Breast epithelium (tissue), 4 donors: ENCODE measurements at regions not wholly inside any gene's neighbourhood (a gene's known extent, or its start where the extent isn't known, plus 50 kb on each side); places are given as distances from the start of the nearest gene placed in this dataset.

Experiments
- DNase-seq, 2 donors: peaks; one replicate each; pipeline ENCODE4 v3.0.0-alpha.2; 2019; ENCODE audit warnings: low spot score in 2 of 2
- H3K27ac ChIP-seq, 2 donors: fragments of 200-600 bp; sonication (generic) in 1 of 2; one replicate each; pipeline ENCODE4 v1.5.1; 2016 to 2019; ENCODE audit warnings: mild to moderate bottlenecking in 1 of 2
- H3K27me3 ChIP-seq, 2 donors: fragments of 200-600 bp; sonication (generic) in 1 of 2; one replicate each; pipeline versions ENCODE4 v1.5.1 to v1.6.0; 2017 to 2019; ENCODE audit warnings: control low read depth in 1 of 2, mild to moderate bottlenecking in 1 of 2
- H3K36me3 ChIP-seq: fragments of 200-600 bp; one replicate; pipeline ENCODE4 v1.5.1; 2019
- H3K4me1 ChIP-seq, 2 donors: fragments of 200-600 bp; sonication (generic); one replicate each; pipeline ENCODE4 v1.5.1; 2016 to 2019; ENCODE audit warnings: control low read depth in 1 of 2
- H3K4me3 ChIP-seq, 3 donors: fragments of 200-600 bp; sonication (generic); 1 replicate in 2 of 3; 2 replicates in 1 of 3; pipeline ENCODE4 v1.5.1; 2016 to 2019; ENCODE audit warnings: mild to moderate bottlenecking in 3 of 3, moderate library complexity in 2 of 3
- H3K9me3 ChIP-seq, 2 donors: fragments of 200-600 bp; sonication (generic) in 1 of 2; one replicate each; pipeline ENCODE4 v1.5.1; 2016 to 2019; ENCODE audit warnings: control low read depth in 1 of 2
- CTCF ChIP-seq, 3 donors: fragments of 450-650 bp; IDR thresholded peaks; one replicate each; pipeline ENCODE4 v1.5.1; 2016 to 2017; ENCODE audit warnings: antibody characterized with exemption in 3 of 3, mild to moderate bottlenecking in 3 of 3, moderate library complexity in 3 of 3
- POLR2A ChIP-seq: fragments of 450-650 bp; IDR thresholded peaks from one replicate; pipeline ENCODE4 v1.6.1; 2016; ENCODE audit warnings: antibody characterized with exemption, mild to moderate bottlenecking, moderate library complexity
- POLR2AphosphoS5 ChIP-seq, 3 donors: sonication (generic); formaldehyde crosslinking; IDR thresholded peaks; one replicate each; pipeline ENCODE4 v1.6.1; 2017; ENCODE audit warnings: antibody characterized with exemption in 3 of 3
- intact Hi-C: fragments of 100-400 bp; cut with DNase I; formaldehyde crosslinking; loops from one replicate; pipeline ENCODE4 v1.15.1; 2023; ENCODE audit warnings: low total_unique reads

- intact Hi-C loops: no loop called here
- no peaks in the 10 kb centered on the region for H3K4me1 ChIP-seq
Measured at GRCh38 chr12:77591959-77592743, 238.5 kb upstream of the NAV3 start.

GRCh38 chr12:77590306-77590705 is 240.4 kb upstream of the NAV3 start:
- DNase-seq: no peak
- H3K27me3 ChIP-seq: no peaks in the 10 kb centered on the region
- TF ChIP-seq POLR2A (no peak), CTCF (IDR thresholded peaks at IDR 0.05) (no peak), POLR2AphosphoS5 (IDR thresholded peaks at IDR 0.05) (no peak)
- no peaks in the 10 kb centered on the region for H3K36me3 ChIP-seq
- H3K4me1 ChIP-seq: no peaks in the 10 kb centered on the region
- H3K4me3 ChIP-seq: no peak overlapping the region
- intact Hi-C loops: no loop called here
- no peaks in the 10 kb centered on the region for H3K9me3 ChIP-seq
- no peak overlapping the region for H3K27ac ChIP-seq

More at GRCh38 chr12:77591959-77592743, 238.5 kb upstream of the NAV3 start:
- DNase-seq: no peak
- H3K36me3 ChIP-seq: no peaks in the 10 kb centered on the region
- H3K4me3 ChIP-seq: no peak overlapping the region
- H3K9me3 ChIP-seq: no peaks in the 10 kb centered on the region
- no peak overlapping the region for H3K27ac ChIP-seq
- TF ChIP-seq POLR2A: no peak
- TF ChIP-seq POLR2AphosphoS5 (IDR thresholded peaks at IDR 0.05): no peak
- no peak for TF ChIP-seq CTCF (IDR thresholded peaks at IDR 0.05)
- no peaks in the 10 kb centered on the region for H3K27me3 ChIP-seq

GRCh38 chr12:77584860-77585259 is 245.8 kb upstream of the NAV3 start:
- no peak for DNase-seq
- no peaks in the 10 kb centered on the region for H3K9me3 ChIP-seq
- no peaks in the 10 kb centered on the region for H3K27me3 ChIP-seq
- no peaks in the 10 kb centered on the region for H3K36me3 ChIP-seq
- no peak overlapping the region for H3K27ac ChIP-seq
- no peaks in the 10 kb centered on the region for H3K4me1 ChIP-seq
- H3K4me3 ChIP-seq: no peak overlapping the region
- intact Hi-C loops: no loop called here
- no peak for TF ChIP-seq POLR2AphosphoS5 (IDR thresholded peaks at IDR 0.05)
- no peak for TF ChIP-seq POLR2A
- TF ChIP-seq CTCF (IDR thresholded peaks at IDR 0.05): no peak

- TF ChIP-seq POLR2A: no peak
- no peak for TF ChIP-seq POLR2AphosphoS5 (IDR thresholded peaks at IDR 0.05)
- TF ChIP-seq CTCF (IDR thresholded peaks at IDR 0.05): no peak
- H3K9me3 ChIP-seq: no peaks in the 10 kb centered on the region
- no peaks in the 10 kb centered on the region for H3K36me3 ChIP-seq
- intact Hi-C loops: no loop called here
- H3K4me3 ChIP-seq: no peak overlapping the region
- peaks cover 0 to 2% of the 10 kb centered on the region in 2 donors for H3K4me1 ChIP-seq
- DNase-seq: no peak
- no peaks in the 10 kb centered on the region for H3K27me3 ChIP-seq
- H3K27ac ChIP-seq: no peak overlapping the region
Measured at GRCh38 chr12:77578466-77579220, 252.1 kb upstream of the NAV3 start.

- Histone ChIP-seq H3K4me3 (no peak overlapping the region), H3K36me3 (no peaks in the 10 kb centered on the region), H3K27ac (no peak overlapping the region), H3K9me3 (no peaks in the 10 kb centered on the region), H3K4me1 (peaks cover 0 to 2% of the 10 kb centered on the region in 2 donors), H3K27me3 (no peaks in the 10 kb centered on the region)
- intact Hi-C loops: no loop called here
- no peak for DNase-seq
- TF ChIP-seq POLR2AphosphoS5 (IDR thresholded peaks at IDR 0.05) (no peak), POLR2A (no peak), CTCF (IDR thresholded peaks at IDR 0.05) (no peak)
Measured at GRCh38 chr12:77577791-77578190, 252.9 kb upstream of the NAV3 start.
